GM19238 (cell line): ENCODE measurements at regions not wholly inside any gene's neighbourhood (a gene's known extent, or its start where the extent isn't known, plus 50 kb on each side); places are given as distances from the start of the nearest gene placed in this dataset.
"Not testable (repeated sequence)": the region's sequence is repeated elsewhere in the genome, so short reads cannot be mapped to it uniquely, and the experiment has no call there.

Experiments used
- DNase-seq: peaks from one replicate; pipeline ENCODE4 v3.0.0; 2011; ENCODE audit warnings: low spot score; ENCODE audit not compliant: insufficient read length

GRCh38 chr1:173341971-173342370 lies 134.8 kb upstream of the TNFSF4 start:
- no peak for DNase-seq

GRCh38 chr1:173342736-173343135 lies 134.4 kb upstream of the PRDX6 start:
- no peak for DNase-seq

GRCh38 chr1:173344034-173344743 lies 132.9 kb upstream of the PRDX6 start:
- DNase-seq, result no peak

- no peak for DNase-seq
These were observed 129.8 kb upstream of the PRDX6 start for GRCh38 chr1:173347282-173347818.

- not testable (repeated sequence) for DNase-seq
These were observed 124.5 kb upstream of the PRDX6 start for GRCh38 chr1:173352635-173353034.

- no peak for DNase-seq
These were observed 123.8 kb upstream of the PRDX6 start for GRCh38 chr1:173353350-173353749.

GRCh38 chr1:173354937-173355280 lies 122.2 kb upstream of the PRDX6 start:
- no peak for DNase-seq

GRCh38 chr1:173355281-173356031 lies 121.7 kb upstream of the PRDX6 start:
- no peak for DNase-seq

- DNase-seq, result no peak
These were observed 120.9 kb upstream of the PRDX6 start for GRCh38 chr1:173356191-173356762.

GRCh38 chr1:173360487-173361063 lies 116.6 kb upstream of the PRDX6 start:
- DNase-seq, result no peak

- DNase-seq, result no peak
These were observed 114.6 kb upstream of the PRDX6 start for GRCh38 chr1:173362543-173362942.

GRCh38 chr1:173364827-173365226 lies 112.3 kb upstream of the PRDX6 start:
- no peak for DNase-seq

- no peak for DNase-seq
These were observed 111.8 kb upstream of the PRDX6 start for GRCh38 chr1:173365341-173365740.

- no peak for DNase-seq
These were observed 110.0 kb upstream of the PRDX6 start for GRCh38 chr1:173367136-173367535.

- not testable (repeated sequence) for DNase-seq
These were observed 106.5 kb upstream of the PRDX6 start for GRCh38 chr1:173370586-173370985.

GRCh38 chr1:173376065-173376464 lies 101.1 kb upstream of the PRDX6 start:
- DNase-seq, result not testable (repeated sequence)

GRCh38 chr1:173377266-173377665 lies 99.9 kb upstream of the PRDX6 start:
- DNase-seq, result no peak

- DNase-seq, result no peak
These were observed 93.8 kb upstream of the PRDX6 start for GRCh38 chr1:173383351-173383750.

GRCh38 chr1:173388352-173388751 lies 88.8 kb upstream of the PRDX6 start:
- no peak for DNase-seq

- DNase-seq, result no peak
These were observed 84.1 kb upstream of the PRDX6 start for GRCh38 chr1:173392895-173393658.

GRCh38 chr1:173393659-173394000 lies 83.5 kb upstream of the PRDX6 start:
- DNase-seq, result no peak
